Heart left ventricle (tissue), 13 donors: ENCODE measurements at regions not wholly inside any gene's neighbourhood (a gene's known extent, or its start where the extent isn't known, plus 50 kb on each side); places are given as distances from the start of the nearest gene placed in this dataset.

Experiments
- POLR2A ChIP-seq, 2 donors: fragments of 450-650 bp; IDR thresholded peaks; one replicate each; pipeline ENCODE4 v1.6.1; 2017; ENCODE audit warnings: antibody characterized with exemption in 2 of 2, mild to moderate bottlenecking in 2 of 2, moderate library complexity in 2 of 2
- TF ChIP-seq, protein P1 (sequence below), 12 donors: fragments of 200-600 bp; sonication (generic) in 4 of 12; IDR thresholded peaks; one replicate each; pipeline versions ENCODE4 v1.5.0 to v1.8.0; 2018 to 2022; ENCODE audit warnings: antibody characterized with exemption in 12 of 12, mild to moderate bottlenecking in 5 of 12
- donor health status: ischemic (EF 13 %, LVEDD 7.1; RV severe dilation, severe dysfunction).
- donor health status: DM: no; HTN: yes; CAD: no.
- donor health status: DM: no; HTN: no; CAD: no.
- donor health status: ischemic (EF 25% LVEDD 6.9; RV normal size, moderate dysfunction).
- donor health status: ischemic (EF 25% LVEDD 5.7; RV mildly dilated, moderate dysfunction).
- donor health status: ischemic (EF 35%, LVEDD 5.7; RV mildly dilated, moderate dysfunction).
- donor health status: nonischemic (EF 11% LVEDD 7.7; RV severe dilation, severe dysfunction).
- donor health status: DM: yes; HTN: yes; CAD: no.
- donor health status: PGD.
- donor health status: ischemic (EF 29% LVEDD 5.4; RV normal size, mild dysfunction).
- donor health status: nonischemic (EF 23%, LVEDD 6.1; RV moderate dilation, normal function).

GRCh38 chr2:78908973-78909372, 116.5 kb upstream of the REG3G start:
- TF ChIP-seq, protein P1, sequence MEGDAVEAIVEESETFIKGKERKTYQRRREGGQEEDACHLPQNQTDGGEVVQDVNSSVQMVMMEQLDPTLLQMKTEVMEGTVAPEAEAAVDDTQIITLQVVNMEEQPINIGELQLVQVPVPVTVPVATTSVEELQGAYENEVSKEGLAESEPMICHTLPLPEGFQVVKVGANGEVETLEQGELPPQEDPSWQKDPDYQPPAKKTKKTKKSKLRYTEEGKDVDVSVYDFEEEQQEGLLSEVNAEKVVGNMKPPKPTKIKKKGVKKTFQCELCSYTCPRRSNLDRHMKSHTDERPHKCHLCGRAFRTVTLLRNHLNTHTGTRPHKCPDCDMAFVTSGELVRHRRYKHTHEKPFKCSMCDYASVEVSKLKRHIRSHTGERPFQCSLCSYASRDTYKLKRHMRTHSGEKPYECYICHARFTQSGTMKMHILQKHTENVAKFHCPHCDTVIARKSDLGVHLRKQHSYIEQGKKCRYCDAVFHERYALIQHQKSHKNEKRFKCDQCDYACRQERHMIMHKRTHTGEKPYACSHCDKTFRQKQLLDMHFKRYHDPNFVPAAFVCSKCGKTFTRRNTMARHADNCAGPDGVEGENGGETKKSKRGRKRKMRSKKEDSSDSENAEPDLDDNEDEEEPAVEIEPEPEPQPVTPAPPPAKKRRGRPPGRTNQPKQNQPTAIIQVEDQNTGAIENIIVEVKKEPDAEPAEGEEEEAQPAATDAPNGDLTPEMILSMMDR (IDR thresholded peaks at IDR 0.05), result no peak
- TF ChIP-seq POLR2A (IDR thresholded peaks at IDR 0.05), result no peak
